ENCODE measurements at regions not wholly inside any gene's neighbourhood (a gene's known extent, or its start where the extent isn't known, plus 50 kb on each side); places are given as distances from the start of the nearest gene placed in this dataset.

DNA sequence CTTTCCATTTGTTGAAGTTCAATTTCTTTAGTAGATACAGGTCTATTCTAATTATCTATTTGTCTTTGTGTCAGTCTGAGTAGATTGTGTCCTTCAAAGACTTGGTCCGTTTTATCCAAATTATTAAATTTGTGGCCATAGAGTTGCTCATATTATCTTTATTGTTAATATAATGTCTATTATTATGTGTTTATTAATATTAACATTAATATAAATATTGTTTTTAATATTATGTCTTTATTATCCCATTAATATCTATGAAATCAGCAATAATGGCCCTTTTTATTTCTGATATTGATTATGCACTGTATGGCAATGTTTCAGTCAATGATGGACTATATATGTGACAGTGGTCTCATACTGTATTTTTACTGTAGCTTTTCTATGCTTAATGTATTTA lies 2067.3 kb upstream of the AGA start:
- H3K4me3 ChIP-seq (ENCODE audit: low read length), result no peak overlapping the region
- no peak overlapping the region for H3K27ac ChIP-seq (ENCODE audit: low read length)
- H3K79me2 ChIP-seq (ENCODE audit: low read length), result no peaks in the 10 kb centered on the region
- no peak overlapping the region for H3K9ac ChIP-seq (ENCODE audit: low read length)
- H3K27me3 ChIP-seq (replicated peaks; ENCODE audit: insufficient read depth, low read length), result no peaks in the 10 kb centered on the region
- DNase-seq, result no peak
- no peak overlapping the region for H2AFZ ChIP-seq (ENCODE audit: low read length)
- no peaks in the 10 kb centered on the region for H3K9me3 ChIP-seq (replicated peaks; ENCODE audit: insufficient read depth, low read length)
- no peak overlapping the region for H3K4me2 ChIP-seq (ENCODE audit: low read depth, low read length)
- no peak for TF ChIP-seq CTCF (IDR thresholded peaks at IDR 0.05; ENCODE audit: low read length)
- TF ChIP-seq EZH2 (optimal IDR thresholded peaks at IDR 0.05; ENCODE audit: low read depth, low read length), result no peak
- no peak for TF ChIP-seq EZH2phosphoT487 (IDR thresholded peaks at IDR 0.05; ENCODE audit: low read length)
- no peaks in the 10 kb centered on the region for H3K36me3 ChIP-seq (replicated peaks; ENCODE audit: insufficient read depth, low read length)
- no peaks in the 10 kb centered on the region for H3K4me1 ChIP-seq (ENCODE audit: low read length)
- no peaks in the 10 kb centered on the region for H3F3A ChIP-seq (ENCODE audit: insufficient read depth, low read length)
- no peaks in the 10 kb centered on the region for H4K20me1 ChIP-seq (ENCODE audit: insufficient read depth, low read length)
- no peaks in the 10 kb centered on the region for H3K9me2 ChIP-seq (replicated peaks; ENCODE audit: insufficient read depth, low read length)

- H3K36me3 ChIP-seq (replicated peaks; ENCODE audit: insufficient read depth, low read length), result no peaks in the 10 kb centered on the region
- H3K9ac ChIP-seq (ENCODE audit: low read length), result no peak overlapping the region
- H3K79me2 ChIP-seq (ENCODE audit: low read length), result no peaks in the 10 kb centered on the region
- no peak for DNase-seq
- H2AFZ ChIP-seq (ENCODE audit: low read length), result no peak overlapping the region
- no peak overlapping the region for H3K4me3 ChIP-seq (ENCODE audit: low read length)
- no peaks in the 10 kb centered on the region for H4K20me1 ChIP-seq (ENCODE audit: insufficient read depth, low read length)
- H3K9me2 ChIP-seq (replicated peaks; ENCODE audit: insufficient read depth, low read length), result no peaks in the 10 kb centered on the region
- TF ChIP-seq EZH2 (optimal IDR thresholded peaks at IDR 0.05; ENCODE audit: low read depth, low read length) (no peak), EZH2phosphoT487 (IDR thresholded peaks at IDR 0.05; ENCODE audit: low read length) (no peak), CTCF (IDR thresholded peaks at IDR 0.05; ENCODE audit: low read length) (no peak)
- H3F3A ChIP-seq (ENCODE audit: insufficient read depth, low read length), result no peaks in the 10 kb centered on the region
- no peak overlapping the region for H3K4me2 ChIP-seq (ENCODE audit: low read depth, low read length)
- no peaks in the 10 kb centered on the region for H3K27me3 ChIP-seq (replicated peaks; ENCODE audit: insufficient read depth, low read length)
- H3K9me3 ChIP-seq (replicated peaks; ENCODE audit: insufficient read depth, low read length), result no peaks in the 10 kb centered on the region
- H3K27ac ChIP-seq (ENCODE audit: low read length), result no peak overlapping the region
- no peaks in the 10 kb centered on the region for H3K4me1 ChIP-seq (ENCODE audit: low read length)
These were observed 2079.7 kb upstream of the AGA start for GRCh38 chr4:179521952-179522351.

DNA sequence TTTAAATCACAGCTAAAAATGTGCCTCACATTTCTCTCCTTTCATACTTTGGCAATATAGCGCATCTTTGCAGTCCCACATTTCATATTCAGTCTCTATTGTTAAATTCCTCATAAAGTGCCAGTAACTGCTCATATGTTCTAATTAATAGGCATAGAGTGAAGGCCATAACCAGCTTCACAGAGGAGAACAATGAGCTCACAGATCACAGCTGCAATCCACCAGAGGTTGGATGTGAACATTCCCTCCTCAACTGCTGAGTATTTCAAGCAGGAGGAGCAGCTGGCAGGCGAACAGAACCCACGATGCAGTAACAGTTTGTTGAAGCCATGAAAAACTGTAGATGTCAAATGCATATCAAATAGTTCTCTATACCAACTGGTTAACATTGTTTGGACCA lies 2088.7 kb upstream of the AGA start:
- H3K4me2 ChIP-seq (ENCODE audit: low read depth, low read length), result no peak overlapping the region

More for the DNA sequence above, 2088.7 kb upstream of the AGA start:
- Histone ChIP-seq H3K9me3 (replicated peaks; ENCODE audit: insufficient read depth, low read length) (no peaks in the 10 kb centered on the region), H4K20me1 (ENCODE audit: insufficient read depth, low read length) (no peaks in the 10 kb centered on the region), H3K4me1 (ENCODE audit: low read length) (no peaks in the 10 kb centered on the region), H3F3A (ENCODE audit: insufficient read depth, low read length) (no peaks in the 10 kb centered on the region), H3K27me3 (replicated peaks; ENCODE audit: insufficient read depth, low read length) (no peaks in the 10 kb centered on the region), H3K27ac (ENCODE audit: low read length) (no peak overlapping the region), H2AFZ (ENCODE audit: low read length) (no peak overlapping the region), H3K36me3 (replicated peaks; ENCODE audit: insufficient read depth, low read length) (no peaks in the 10 kb centered on the region), H3K79me2 (ENCODE audit: low read length) (no peaks in the 10 kb centered on the region), H3K9me2 (replicated peaks; ENCODE audit: insufficient read depth, low read length) (no peaks in the 10 kb centered on the region), H3K4me3 (ENCODE audit: low read length) (no peak overlapping the region), H3K9ac (ENCODE audit: low read length) (no peak overlapping the region)
- TF ChIP-seq CTCF (IDR thresholded peaks at IDR 0.05; ENCODE audit: low read length), result no peak
- no peak for TF ChIP-seq EZH2 (optimal IDR thresholded peaks at IDR 0.05; ENCODE audit: low read depth, low read length)
- TF ChIP-seq EZH2phosphoT487 (IDR thresholded peaks at IDR 0.05; ENCODE audit: low read length), result no peak
- no peak for DNase-seq

Data from MM.1S (cell line).